Neural cell (in vitro differentiated cells): ENCODE measurements at regions not wholly inside any gene's neighbourhood (a gene's known extent, or its start where the extent isn't known, plus 50 kb on each side); places are given as distances from the start of the nearest gene placed in this dataset.

Experiments
- H2AFZ ChIP-seq: fragments of 200-600, 300-800 bp; sonication (generic), shearing (Covaris generic); 2 replicates; pipeline ENCODE4 v1.6.0; 2014; ENCODE audit warnings: low read depth, mild to moderate bottlenecking, antibody characterized with exemption, low read length, moderate library complexity
- H3F3A ChIP-seq: fragments of 200-600 bp; shearing (Covaris generic); 2 replicates; pipeline ENCODE4 v1.6.1; 2016; ENCODE audit warnings: mild to moderate bottlenecking, moderate library complexity, mixed read lengths, antibody characterized with exemption, low read length; ENCODE audit not compliant: insufficient read depth, poor library complexity, severe bottlenecking
- H3K27ac ChIP-seq: fragments of 200-600, 300-800 bp; sonication (generic), shearing (Covaris generic); 2 replicates; pipeline ENCODE4 v1.5.1; 2014; ENCODE audit warnings: mild to moderate bottlenecking, low read length, moderate library complexity
- H3K27me3 ChIP-seq: fragments of 300-800, 200-600 bp; sonication (generic), shearing (Covaris generic); 2 replicates; pipeline ENCODE4 v1.6.0; 2014; ENCODE audit warnings: mild to moderate bottlenecking, low read depth, low read length, moderate library complexity; ENCODE audit not compliant: insufficient read depth
- H3K36me3 ChIP-seq: fragments of 300-800, 200-600 bp; sonication (generic), shearing (Covaris generic); 2 replicates; pipeline ENCODE4 v1.5.1; 2014; ENCODE audit warnings: mild to moderate bottlenecking, antibody characterized with exemption, low read length, moderate library complexity; ENCODE audit not compliant: insufficient read depth
- H3K4me2 ChIP-seq: fragments of 300-800, 200-600 bp; sonication (generic), shearing (Covaris generic); 2 replicates; pipeline ENCODE4 v1.6.0; 2014; ENCODE audit warnings: mild to moderate bottlenecking, low read length
- H3K4me3 ChIP-seq: fragments of 300-800, 200-600 bp; sonication (generic), shearing (Covaris generic); 2 replicates; pipeline ENCODE4 v1.5.1; 2014; ENCODE audit warnings: mild to moderate bottlenecking, low read length, moderate library complexity
- H3K79me2 ChIP-seq: fragments of 200-600 bp; shearing (Covaris generic); replicated peaks from 2 replicates; pipeline ENCODE4 v1.6.0; 2014; ENCODE audit warnings: mild to moderate bottlenecking, low read length, moderate library complexity; ENCODE audit not compliant: insufficient read depth
- H3K9ac ChIP-seq: fragments of 300-800, 200-600 bp; sonication (generic), shearing (Covaris generic); 2 replicates; pipeline ENCODE4 v1.6.1; 2016; ENCODE audit warnings: mild to moderate bottlenecking, low read length, mixed read lengths
- H3K9me2 ChIP-seq: fragments of 200-600 bp; shearing (Covaris generic); 2 replicates; pipeline ENCODE4 v1.6.1; 2016; ENCODE audit warnings: mild to moderate bottlenecking, low read length, mixed read lengths; ENCODE audit not compliant: insufficient read depth
- H3K9me3 ChIP-seq: fragments of 200-600, 300-800 bp; sonication (generic), shearing (Covaris generic); 2 replicates; pipeline ENCODE4 v1.6.1; 2016; ENCODE audit warnings: mild to moderate bottlenecking, mixed run types, low read length, moderate library complexity, mixed read lengths
- H4K20me1 ChIP-seq: fragments of 200-600 bp; shearing (Covaris generic); 2 replicates; pipeline ENCODE4 v1.6.1; 2016; ENCODE audit warnings: mild to moderate bottlenecking, mixed run types; ENCODE audit not compliant: insufficient read depth
- CTCF ChIP-seq: fragments of 450-650 bp; IDR thresholded peaks from 2 replicates; pipeline ENCODE4 v1.5.1; 2014; ENCODE audit warnings: antibody characterized with exemption, mild to moderate bottlenecking, moderate library complexity; ENCODE audit not compliant: poor library complexity, severe bottlenecking
- EP300 ChIP-seq: fragments of 450-650 bp; conservative IDR thresholded peaks from 2 replicates; pipeline ENCODE4 v1.6.1; 2014; ENCODE audit warnings: antibody characterized with exemption, mild to moderate bottlenecking, moderate library complexity; ENCODE audit not compliant: poor library complexity, severe bottlenecking
- EZH2 ChIP-seq: fragments of 200-600, 300-800 bp; shearing (Covaris generic), sonication (generic); IDR thresholded peaks from 2 replicates; pipeline ENCODE4 v1.6.1; 2014; ENCODE audit warnings: antibody characterized with exemption, low read length, borderline replicate concordance, mild to moderate bottlenecking; ENCODE audit not compliant: insufficient read depth, poor library complexity, severe bottlenecking
- MXI1 ChIP-seq: fragments of 450-650 bp; conservative IDR thresholded peaks from 2 replicates; pipeline ENCODE4 v1.6.1; 2014; ENCODE audit warnings: antibody characterized with exemption, mild to moderate bottlenecking; ENCODE audit not compliant: poor library complexity, severe bottlenecking
- POLR2AphosphoS5 ChIP-seq: IDR thresholded peaks from 2 replicates; pipeline ENCODE4 v1.6.1; 2012
- RAD21 ChIP-seq: fragments of 450-650 bp; conservative IDR thresholded peaks from 2 replicates; pipeline ENCODE4 v1.6.1; 2014; ENCODE audit warnings: antibody characterized with exemption, mild to moderate bottlenecking, moderate library complexity
- REST ChIP-seq: IDR thresholded peaks from 2 replicates; pipeline ENCODE4 v1.6.1; 2012; ENCODE audit warnings: borderline replicate concordance
- SMC3 ChIP-seq: fragments of 450-650 bp; conservative IDR thresholded peaks from 2 replicates; pipeline ENCODE4 v1.6.1; 2014; ENCODE audit warnings: antibody characterized with exemption, mild to moderate bottlenecking, moderate library complexity; ENCODE audit not compliant: poor library complexity
- TAF1 ChIP-seq: IDR thresholded peaks from 2 replicates; pipeline ENCODE4 v1.6.1; 2012; ENCODE audit warnings: low read depth

GRCh38 chr18:30855762-30856161, 186.8 kb downstream of the DSC3 start:
- Histone ChIP-seq H3K4me2 (no peak overlapping the region), H3F3A (no peaks in the 10 kb centered on the region), H3K27ac (no peak overlapping the region), H3K27me3 (no peaks in the 10 kb centered on the region), H3K9ac (no peak overlapping the region), H3K4me3 (no peak overlapping the region), H3K36me3 (no peaks in the 10 kb centered on the region), H2AFZ (no peak overlapping the region), H3K9me3 (no peaks in the 10 kb centered on the region), H3K9me2 (no peaks in the 10 kb centered on the region), H4K20me1 (no peaks in the 10 kb centered on the region), H3K79me2 (no peaks in the 10 kb centered on the region)
- TF ChIP-seq EZH2 (no peak), EP300 (no peak), TAF1 (no peak), MXI1 (no peak), REST (no peak), CTCF (no peak), POLR2AphosphoS5 (no peak), SMC3 (no peak), RAD21 (no peak)

GRCh38 chr18:30852980-30853379, 189.6 kb downstream of the DSC3 start:
- Histone ChIP-seq H3K27me3 (no peaks in the 10 kb centered on the region), H3K4me2 (no peak overlapping the region), H4K20me1 (no peaks in the 10 kb centered on the region), H3K79me2 (no peaks in the 10 kb centered on the region), H3K27ac (no peak overlapping the region), H3K9me2 (no peaks in the 10 kb centered on the region), H3K36me3 (no peaks in the 10 kb centered on the region), H3K9ac (no peak overlapping the region), H3K4me3 (no peak overlapping the region), H3F3A (no peaks in the 10 kb centered on the region), H2AFZ (no peak overlapping the region), H3K9me3 (no peaks in the 10 kb centered on the region)
- no peak for TF ChIP-seq CTCF
- TF ChIP-seq REST: no peak
- no peak for TF ChIP-seq MXI1
- no peak for TF ChIP-seq POLR2AphosphoS5
- TF ChIP-seq RAD21: no peak
- TF ChIP-seq TAF1: no peak
- no peak for TF ChIP-seq SMC3
- no peak for TF ChIP-seq EZH2
- TF ChIP-seq EP300: no peak
